Osteocyte (in vitro differentiated cells): ENCODE measurements at regions not wholly inside any gene's neighbourhood (a gene's known extent, or its start where the extent isn't known, plus 50 kb on each side); places are given as distances from the start of the nearest gene placed in this dataset.

Experiments
- DNase-seq: peaks from one replicate; pipeline ENCODE4 v3.0.0; 2021; ENCODE audit warnings: mixed read lengths; ENCODE audit not compliant: unreplicated experiment; ENCODE audit errors: extremely low spot score
- H3K27ac Mint-ChIP-seq: one replicate; pipeline ENCODE4 v1.8.0; 2021; ENCODE audit warnings: mild to moderate bottlenecking, mixed read lengths; ENCODE audit not compliant: unreplicated experiment
- H3K27me3 Mint-ChIP-seq: one replicate; pipeline ENCODE4 v1.8.0; 2021; ENCODE audit warnings: mixed read lengths; ENCODE audit not compliant: unreplicated experiment
- H3K36me3 Mint-ChIP-seq: one replicate; pipeline ENCODE4 v1.8.0; 2021; ENCODE audit warnings: mixed read lengths; ENCODE audit not compliant: unreplicated experiment
- H3K4me1 Mint-ChIP-seq: one replicate; pipeline ENCODE4 v1.8.0; 2021; ENCODE audit warnings: mixed read lengths; ENCODE audit not compliant: unreplicated experiment
- H3K4me3 Mint-ChIP-seq: one replicate; pipeline ENCODE4 v1.8.0; 2021; ENCODE audit warnings: mild to moderate bottlenecking, moderate library complexity, mixed read lengths; ENCODE audit not compliant: unreplicated experiment
- H3K9me3 Mint-ChIP-seq: one replicate; pipeline ENCODE4 v1.8.0; 2021; ENCODE audit warnings: mixed read lengths; ENCODE audit not compliant: unreplicated experiment
- TF ChIP-seq, protein P1 (sequence below): fragments of 200-600 bp; sonication (generic); IDR thresholded peaks from 2 replicates; pipeline ENCODE4 v1.5.0; 2021; ENCODE audit warnings: antibody characterized with exemption, mild to moderate bottlenecking, moderate library complexity

DNA sequence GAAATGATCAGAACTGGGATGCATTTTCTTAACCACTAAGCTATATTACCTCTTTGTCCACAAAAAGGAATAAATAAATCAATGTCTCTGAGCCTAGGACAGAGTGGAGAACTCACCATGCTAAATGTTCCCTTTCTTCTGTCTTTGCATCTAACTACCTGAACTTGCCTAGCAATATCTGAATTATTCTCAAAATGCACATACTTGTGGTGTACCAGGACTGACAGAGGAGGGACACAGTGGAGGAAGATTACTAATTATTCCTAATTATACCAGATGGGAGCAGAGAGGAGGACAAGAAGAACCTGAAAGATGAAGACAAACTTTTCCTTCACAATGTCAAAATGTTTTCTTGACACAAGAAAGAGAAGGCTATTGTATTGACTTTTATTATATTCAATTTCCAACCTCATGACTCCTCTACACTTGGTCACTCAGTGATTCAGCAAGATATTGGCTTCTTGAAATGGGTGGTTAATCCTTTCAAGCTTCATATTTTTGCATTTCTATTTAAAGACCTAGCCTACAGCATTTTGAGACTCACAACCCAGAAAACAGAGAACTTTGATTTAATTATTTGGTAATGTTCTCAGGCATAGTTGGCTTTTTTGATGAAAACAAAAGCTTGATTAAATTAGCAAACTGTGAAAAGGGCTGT, 117.2 kb upstream of the LRFN5 start:
- Mint-ChIP-seq H3K4me1 (no peaks in the 10 kb centered on the region), H3K27me3 (no peaks in the 10 kb centered on the region), H3K4me3 (no peak overlapping the region), H3K36me3 (no peaks in the 10 kb centered on the region), H3K9me3 (peaks cover 13% of the 10 kb centered on the region), H3K27ac (no peak overlapping the region)
- DNase-seq, result no peak
- TF ChIP-seq, protein P1, sequence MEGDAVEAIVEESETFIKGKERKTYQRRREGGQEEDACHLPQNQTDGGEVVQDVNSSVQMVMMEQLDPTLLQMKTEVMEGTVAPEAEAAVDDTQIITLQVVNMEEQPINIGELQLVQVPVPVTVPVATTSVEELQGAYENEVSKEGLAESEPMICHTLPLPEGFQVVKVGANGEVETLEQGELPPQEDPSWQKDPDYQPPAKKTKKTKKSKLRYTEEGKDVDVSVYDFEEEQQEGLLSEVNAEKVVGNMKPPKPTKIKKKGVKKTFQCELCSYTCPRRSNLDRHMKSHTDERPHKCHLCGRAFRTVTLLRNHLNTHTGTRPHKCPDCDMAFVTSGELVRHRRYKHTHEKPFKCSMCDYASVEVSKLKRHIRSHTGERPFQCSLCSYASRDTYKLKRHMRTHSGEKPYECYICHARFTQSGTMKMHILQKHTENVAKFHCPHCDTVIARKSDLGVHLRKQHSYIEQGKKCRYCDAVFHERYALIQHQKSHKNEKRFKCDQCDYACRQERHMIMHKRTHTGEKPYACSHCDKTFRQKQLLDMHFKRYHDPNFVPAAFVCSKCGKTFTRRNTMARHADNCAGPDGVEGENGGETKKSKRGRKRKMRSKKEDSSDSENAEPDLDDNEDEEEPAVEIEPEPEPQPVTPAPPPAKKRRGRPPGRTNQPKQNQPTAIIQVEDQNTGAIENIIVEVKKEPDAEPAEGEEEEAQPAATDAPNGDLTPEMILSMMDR, result no peak

DNA sequence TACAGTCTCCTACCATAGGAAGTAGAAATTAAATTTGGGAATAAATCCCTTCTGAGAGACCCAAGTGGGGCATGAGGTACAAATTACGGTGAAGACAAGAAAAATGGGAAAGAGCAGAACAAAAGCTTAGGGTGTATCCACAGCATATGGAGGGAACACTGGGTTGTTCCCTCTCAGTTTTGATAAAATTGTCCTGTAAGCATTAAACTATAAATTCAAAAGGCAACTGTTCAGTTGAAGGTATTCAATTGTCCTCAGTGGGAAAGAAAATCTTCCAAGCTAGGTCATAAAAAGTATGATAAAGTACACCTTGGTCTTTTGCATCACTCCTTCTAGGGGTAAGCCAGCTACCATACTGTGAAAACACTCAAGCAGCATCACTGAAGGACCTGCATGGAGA, 118.3 kb upstream of the LRFN5 start:
- Mint-ChIP-seq H3K4me3 (no peak overlapping the region), H3K27me3 (no peaks in the 10 kb centered on the region), H3K36me3 (no peaks in the 10 kb centered on the region), H3K9me3 (peaks cover 6% of the 10 kb centered on the region), H3K27ac (no peak overlapping the region), H3K4me1 (no peaks in the 10 kb centered on the region)
- TF ChIP-seq, protein P1, result no peak
- no peak for DNase-seq

DNA sequence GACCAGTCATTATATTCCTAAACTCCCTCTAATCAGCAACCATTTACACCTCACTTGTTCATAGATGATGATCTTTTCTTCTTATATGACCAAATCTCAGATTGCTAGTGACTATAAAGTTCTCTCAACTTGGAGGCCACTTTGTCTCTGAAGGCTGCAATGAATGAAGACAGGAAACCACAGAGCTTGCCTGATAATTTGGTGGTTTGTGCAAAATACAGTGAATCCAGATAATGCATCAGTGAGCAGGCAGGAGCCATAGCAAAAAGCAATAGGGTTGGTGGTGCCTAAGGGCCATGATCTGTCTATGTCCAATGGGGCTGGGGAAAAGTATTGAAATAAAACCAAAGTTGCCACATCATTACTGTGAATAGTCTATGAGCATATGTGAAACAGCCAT, 123.8 kb upstream of the LRFN5 start:
- no peaks in the 10 kb centered on the region for H3K4me1 Mint-ChIP-seq
- no peaks in the 10 kb centered on the region for H3K36me3 Mint-ChIP-seq
- H3K4me3 Mint-ChIP-seq, result no peak overlapping the region
- H3K27me3 Mint-ChIP-seq, result no peaks in the 10 kb centered on the region
- H3K9me3 Mint-ChIP-seq, result no peaks in the 10 kb centered on the region
- TF ChIP-seq, protein P1, result no peak
- no peak for DNase-seq
- no peak overlapping the region for H3K27ac Mint-ChIP-seq

DNA sequence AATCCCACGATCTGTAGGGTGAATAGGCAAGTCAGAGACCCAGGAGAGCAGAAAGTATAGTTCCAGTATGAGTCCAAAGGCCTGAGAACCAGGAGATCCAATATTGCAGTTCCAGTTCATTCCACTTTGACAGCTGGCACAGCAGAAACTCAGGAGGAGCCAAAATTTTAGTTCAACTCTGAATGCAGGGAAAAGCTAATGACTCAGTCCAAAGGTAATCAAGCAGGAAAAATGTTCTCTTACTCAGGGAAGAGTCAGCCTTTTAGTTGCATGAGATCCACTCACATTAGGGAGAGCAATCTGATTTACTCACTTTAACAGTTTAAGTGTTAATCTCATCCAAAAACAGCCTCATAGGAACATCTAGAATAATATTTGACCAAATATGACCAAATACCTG, 130.2 kb upstream of the LRFN5 start:
- TF ChIP-seq, protein P1, result no peak
- peaks cover 3% of the 10 kb centered on the region for H3K9me3 Mint-ChIP-seq
- H3K4me3 Mint-ChIP-seq, result no peak overlapping the region

DNA sequence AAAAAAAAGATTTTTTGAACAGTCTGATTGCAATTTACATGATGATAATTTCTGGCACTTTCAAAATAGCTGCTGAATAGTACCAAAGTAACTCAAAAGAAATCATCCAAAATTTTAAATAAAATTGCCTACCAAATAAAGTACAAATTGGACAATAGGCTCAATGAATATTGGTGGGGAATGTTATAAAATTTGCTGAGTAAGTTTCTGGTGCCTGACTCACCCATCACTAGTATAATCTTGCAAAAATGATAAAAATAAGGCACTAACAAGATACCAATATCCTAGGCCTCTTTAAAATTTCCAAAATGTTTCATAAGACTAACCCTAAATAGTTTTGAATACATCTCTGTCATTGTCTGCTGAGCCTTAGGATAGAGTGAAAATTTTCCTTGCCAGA, 145.3 kb upstream of the LRFN5 start:
- Mint-ChIP-seq H3K36me3 (no peaks in the 10 kb centered on the region), H3K27me3 (no peaks in the 10 kb centered on the region), H3K9me3 (no peaks in the 10 kb centered on the region), H3K4me3 (no peak overlapping the region), H3K27ac (no peak overlapping the region), H3K4me1 (no peaks in the 10 kb centered on the region)
- DNase-seq, result no peak
- TF ChIP-seq, protein P1, result no peak

More for the DNA sequence above, 130.2 kb upstream of the LRFN5 start:
- Mint-ChIP-seq H3K36me3 (no peaks in the 10 kb centered on the region), H3K27me3 (no peaks in the 10 kb centered on the region), H3K27ac (no peak overlapping the region), H3K4me1 (no peaks in the 10 kb centered on the region)
- no peak for DNase-seq
